ENCODE measurements at regions not wholly inside any gene's neighbourhood (a gene's known extent, or its start where the extent isn't known, plus 50 kb on each side); places are given as distances from the start of the nearest gene placed in this dataset.

- no peaks in the 10 kb centered on the region for H3K79me2 ChIP-seq (ENCODE audit: insufficient read depth, low read length)
- no peak overlapping the region for H3K4me2 ChIP-seq (ENCODE audit: low read depth, low read length, poor library complexity, severe bottlenecking)
- no peaks in the 10 kb centered on the region for H4K20me1 ChIP-seq (ENCODE audit: low read depth, low read length)
- no peaks in the 10 kb centered on the region for H3F3A ChIP-seq (ENCODE audit: insufficient read depth)
- no peak overlapping the region for H2AFZ ChIP-seq (ENCODE audit: low read depth, low read length, severe bottlenecking)
- no peaks in the 10 kb centered on the region for H3K27me3 ChIP-seq (ENCODE audit: low read length)
- H3K36me3 ChIP-seq (ENCODE audit: low read length) = no peaks in the 10 kb centered on the region
- H3K4me3 ChIP-seq (ENCODE audit: insufficient read depth, low read length, poor library complexity, severe bottlenecking) = no peak overlapping the region
- H3K9ac ChIP-seq (ENCODE audit: low read length) = no peak overlapping the region
- no peaks in the 10 kb centered on the region for H3K9me2 ChIP-seq (replicated peaks; ENCODE audit: insufficient read depth, low read length)
- no peak overlapping the region for H3K27ac ChIP-seq (ENCODE audit: low read depth, low read length)
- TF ChIP-seq CTCF (IDR thresholded peaks at IDR 0.05; ENCODE audit: insufficient read depth, low read length, poor library complexity, severe bottlenecking) (no peak), EZH2phosphoT487 (conservative IDR thresholded peaks at IDR 0.05; ENCODE audit: low read length) (no peak)
- H3K9me3 ChIP-seq (ENCODE audit: insufficient read depth, low read length) = no peaks in the 10 kb centered on the region
Observed at GRCh38 chr1:208717525-208717924, 473.3 kb upstream of the PLXNA2 start.

- TF ChIP-seq CTCF (IDR thresholded peaks at IDR 0.05; ENCODE audit: insufficient read depth, low read length, poor library complexity, severe bottlenecking) = no peak
- no peak for TF ChIP-seq EZH2phosphoT487 (conservative IDR thresholded peaks at IDR 0.05; ENCODE audit: low read length)
- no peak overlapping the region for H3K9ac ChIP-seq (ENCODE audit: low read length)
- no peaks in the 10 kb centered on the region for H3K27me3 ChIP-seq (ENCODE audit: low read length)
- no peak overlapping the region for H2AFZ ChIP-seq (ENCODE audit: low read depth, low read length, severe bottlenecking)
- H3K36me3 ChIP-seq (ENCODE audit: low read length) = peaks cover 4% of the 10 kb centered on the region; the same call in 1 of the 2 replicates
- H3F3A ChIP-seq (ENCODE audit: insufficient read depth) = no peaks in the 10 kb centered on the region
- H3K4me2 ChIP-seq (ENCODE audit: low read depth, low read length, poor library complexity, severe bottlenecking) = no peak overlapping the region
- no peak overlapping the region for H3K27ac ChIP-seq (ENCODE audit: low read depth, low read length)
- H3K9me3 ChIP-seq (ENCODE audit: insufficient read depth, low read length) = no peaks in the 10 kb centered on the region
- no peak overlapping the region for H3K4me3 ChIP-seq (ENCODE audit: insufficient read depth, low read length, poor library complexity, severe bottlenecking)
- H3K79me2 ChIP-seq (ENCODE audit: insufficient read depth, low read length) = no peaks in the 10 kb centered on the region
- no peaks in the 10 kb centered on the region for H4K20me1 ChIP-seq (ENCODE audit: low read depth, low read length)
- H3K9me2 ChIP-seq (replicated peaks; ENCODE audit: insufficient read depth, low read length) = no peaks in the 10 kb centered on the region
Observed at GRCh38 chr1:208722592-208722991, 478.4 kb upstream of the PLXNA2 start.

GRCh38 chr1:208724079-208724478 is 479.9 kb upstream of the PLXNA2 start:
- Histone ChIP-seq H3K36me3 (ENCODE audit: low read length) (peaks cover 4% of the 10 kb centered on the region; the same call in 1 of the 2 replicates), H2AFZ (ENCODE audit: low read depth, low read length, severe bottlenecking) (no peak overlapping the region), H3K79me2 (ENCODE audit: insufficient read depth, low read length) (no peaks in the 10 kb centered on the region), H3F3A (ENCODE audit: insufficient read depth) (no peaks in the 10 kb centered on the region), H3K9ac (ENCODE audit: low read length) (no peak overlapping the region), H3K9me2 (replicated peaks; ENCODE audit: insufficient read depth, low read length) (no peaks in the 10 kb centered on the region), H3K27me3 (ENCODE audit: low read length) (no peaks in the 10 kb centered on the region), H3K4me2 (ENCODE audit: low read depth, low read length, poor library complexity, severe bottlenecking) (no peak overlapping the region), H4K20me1 (ENCODE audit: low read depth, low read length) (no peaks in the 10 kb centered on the region), H3K27ac (ENCODE audit: low read depth, low read length) (no peak overlapping the region), H3K4me3 (ENCODE audit: insufficient read depth, low read length, poor library complexity, severe bottlenecking) (no peak overlapping the region), H3K9me3 (ENCODE audit: insufficient read depth, low read length) (no peaks in the 10 kb centered on the region)
- no peak for TF ChIP-seq EZH2phosphoT487 (conservative IDR thresholded peaks at IDR 0.05; ENCODE audit: low read length)
- TF ChIP-seq CTCF (IDR thresholded peaks at IDR 0.05; ENCODE audit: insufficient read depth, low read length, poor library complexity, severe bottlenecking) = no peak

All from SU-DHL-6 (cell line).